ENCODE measurements at regions not wholly inside any gene's neighbourhood (a gene's known extent, or its start where the extent isn't known, plus 50 kb on each side); places are given as distances from the start of the nearest gene placed in this dataset.
A peak's percentile ranks its signal among the peaks of the same experiment; 100 is the strongest.

GRCh38 chr12:75634244-75635222 lies 123.1 kb upstream of the KRR1 start:
- H3K9ac ChIP-seq (ENCODE audit: low read depth, low read length) = no peak overlapping the region
- no peak overlapping the region; the same call in 1 of the 2 replicates for H3K4ac ChIP-seq (ENCODE audit: low read depth, low read length)
- no peak overlapping the region for H3K23ac ChIP-seq (ENCODE audit: low read depth, low read length)
- H2AK9ac ChIP-seq (replicated peaks; ENCODE audit: low read depth, low read length, poor library complexity) = no peak overlapping the region
- no peaks in the 10 kb centered on the region for H3K36me3 ChIP-seq (ENCODE audit: control insufficient read depth, insufficient read depth, low read length)
- peak overlapping the region; percentile 85 for H2BK5ac ChIP-seq (ENCODE audit: low read depth, low read length, poor library complexity, severe bottlenecking)
- H3K14ac ChIP-seq (replicated peaks; ENCODE audit: low read depth, low read length) = no peak overlapping the region
- in situ Hi-C loops (cut with MboI; ENCODE audit: low sequenced_read_pairs) = no loop called here
- H3K9me3 ChIP-seq (ENCODE audit: control insufficient read depth, insufficient read depth, low read length) = peaks cover 2% of the 10 kb centered on the region; the same call in 1 of the 2 replicates
- H3K79me1 ChIP-seq (ENCODE audit: low read depth in 1 of 2, low read length in 2 of 2) = no peaks in the 10 kb centered on the region
- no peak overlapping the region for H2AK5ac ChIP-seq (ENCODE audit: low read depth, low read length)
- H3K9me1 ChIP-seq (ENCODE audit: insufficient read depth, low read length) = peaks cover 2% of the 10 kb centered on the region; the same call in 1 of the 2 replicates
- no peaks in the 10 kb centered on the region for H4K20me1 ChIP-seq (ENCODE audit: insufficient read depth, low read length)
- intact Hi-C loops (cut with micrococcal nuclease) = no loop called here
- H4K5ac ChIP-seq (ENCODE audit: low read depth, low read length) = no peak overlapping the region; the same call in 1 of the 2 replicates
- ATAC-seq (ENCODE audit: low read depth) = no peak
- H4K8ac ChIP-seq (ENCODE audit: low read depth in 2 of 2, low read length in 2 of 2) = peak overlapping the region; percentile 6 to 54; a peak in 2 of 4 replicates
- H3K27me3 ChIP-seq (ENCODE audit: control insufficient read depth, insufficient read depth, low read length) = no peaks in the 10 kb centered on the region
- dilution Hi-C loops (cut with HindIII; ENCODE audit: low sequenced_read_pairs, unreplicated experiment) = no loop called here
- no peak overlapping the region for H3K4me3 ChIP-seq (ENCODE audit: insufficient read depth, low read depth, low read length)
- peak overlapping the region; percentile 68; the same call in 2 of the 3 replicates for H2BK15ac ChIP-seq (ENCODE audit: low read depth, low read length)
- H3K18ac ChIP-seq (ENCODE audit: low read depth, low read length) = peak overlapping the region; percentile 11; the same call in 1 of the 2 replicates
- no peak overlapping the region for H3K56ac ChIP-seq (ENCODE audit: extremely low read depth, insufficient read depth, low read length)
- peak overlapping the region; percentile 27; the same call in 1 of the 2 replicates for H2BK20ac ChIP-seq (ENCODE audit: low read depth, low read length)
- no peak for DNase-seq
- peak overlapping the region; percentile 4; the same call in 1 of the 2 replicates for H4K91ac ChIP-seq (ENCODE audit: insufficient read depth, low read depth, low read length)
- no CpG with 5 or more reads among the region's 3 CpGs for WGBS, 2 experiments (ENCODE audit: extremely low coverage in 2 of 2, insufficient read length in 1 of 2)
- no peak overlapping the region for H3K27ac ChIP-seq (ENCODE audit: insufficient read depth, low read length)
- ChIA-PET POLR2A (ENCODE audit: unreplicated experiment) (no interaction called here), CTCF (no interaction called here)
- TF ChIP-seq, protein P1, sequence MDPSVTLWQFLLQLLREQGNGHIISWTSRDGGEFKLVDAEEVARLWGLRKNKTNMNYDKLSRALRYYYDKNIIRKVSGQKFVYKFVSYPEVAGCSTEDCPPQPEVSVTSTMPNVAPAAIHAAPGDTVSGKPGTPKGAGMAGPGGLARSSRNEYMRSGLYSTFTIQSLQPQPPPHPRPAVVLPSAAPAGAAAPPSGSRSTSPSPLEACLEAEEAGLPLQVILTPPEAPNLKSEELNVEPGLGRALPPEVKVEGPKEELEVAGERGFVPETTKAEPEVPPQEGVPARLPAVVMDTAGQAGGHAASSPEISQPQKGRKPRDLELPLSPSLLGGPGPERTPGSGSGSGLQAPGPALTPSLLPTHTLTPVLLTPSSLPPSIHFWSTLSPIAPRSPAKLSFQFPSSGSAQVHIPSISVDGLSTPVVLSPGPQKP (IDR thresholded peaks at IDR 0.05; ENCODE audit: borderline replicate concordance, low read depth, low read length) = no peak
- no peak for TF ChIP-seq CHD1 (IDR thresholded peaks at IDR 0.05; ENCODE audit: low read depth, low read length)
- TF ChIP-seq CTCF (conservative IDR thresholded peaks at IDR 0.05; ENCODE audit: low read depth, low read length) = no peak
- no peak for TF ChIP-seq RCOR1 (IDR thresholded peaks at IDR 0.05; ENCODE audit: insufficient replicate concordance, low read length)
- no peak for TF ChIP-seq POLR2A (IDR thresholded peaks at IDR 0.05; ENCODE audit: low read depth, low read length)
- TF ChIP-seq MXI1 (IDR thresholded peaks at IDR 0.05; ENCODE audit: borderline replicate concordance, low read depth, low read length) = no peak
- TF ChIP-seq MAFK (IDR thresholded peaks at IDR 0.05; ENCODE audit: low read depth, low read length) = no peak
- H3K4me2 ChIP-seq (ENCODE audit: low read depth, low read length) = no peak overlapping the region
- peaks cover 4% of the 10 kb centered on the region for H3K4me1 ChIP-seq (ENCODE audit: control insufficient read depth, insufficient read depth, low read length)
- no peak overlapping the region for H2AFZ ChIP-seq (replicated peaks; ENCODE audit: low read length, poor library complexity)
- BruUV-seq (replicated peaks) = no TSS peak
- H2BK120ac ChIP-seq (ENCODE audit: low read depth, low read length) = peak overlapping the region; percentile 56; the same call in 1 of the 2 replicates
